Keratinocyte (primary cell): ENCODE measurements at regions not wholly inside any gene's neighbourhood (a gene's known extent, or its start where the extent isn't known, plus 50 kb on each side); places are given as distances from the start of the nearest gene placed in this dataset.

ENCODE experiments used
- CTCF ChIP-seq, 3 experiments: IDR thresholded peaks in 1 of 3; conservative IDR thresholded peaks in 1 of 3; optimal IDR thresholded peaks in 1 of 3; 2 replicates in 2 of 3; 3 replicates in 1 of 3; pipeline versions ENCODE3 to v1.5.1; 2011; ENCODE audit warnings: low read length in 3 of 3, mild to moderate bottlenecking in 3 of 3, moderate library complexity in 2 of 3, control low read depth in 1 of 3, inconsistent platforms in 1 of 3; ENCODE audit not compliant: insufficient read depth in 2 of 3; ENCODE audit errors: extremely low read depth in 1 of 3
- EZH2 ChIP-seq: IDR thresholded peaks from one replicate; pipeline ENCODE4 v1.6.1; 2012; ENCODE audit warnings: inconsistent platforms, mild to moderate bottlenecking, low read length, moderate library complexity

- TF ChIP-seq CTCF (optimal IDR thresholded peaks at IDR 0.05 in 1 of 3, IDR thresholded peaks at IDR 0.05 in 1 of 3, conservative IDR thresholded peaks at IDR 0.05 in 1 of 3; ENCODE audit: extremely low read depth in 1 of 3, insufficient read depth in 2 of 3, low read length in 3 of 3) (no peak), EZH2 (no peak)
Measured at GRCh38 chr10:78177491-78178185, 144.0 kb downstream of the RPS24 start.
